Stimulated activated CD8-positive, alpha-beta memory T cell treated with anti-CD3 and anti-CD28 coated beads, Interleukin-12 subunit alpha, Interleukin-12 subunit beta, amount 100 ng/mL, for 24 hours (primary cell): ENCODE measurements at regions not wholly inside any gene's neighbourhood (a gene's known extent, or its start where the extent isn't known, plus 50 kb on each side); places are given as distances from the start of the nearest gene placed in this dataset.
"Not testable (repeated sequence)": the region's sequence is repeated elsewhere in the genome, so short reads cannot be mapped to it uniquely, and the experiment has no call there.

Source experiments
- DNase-seq: peaks from one replicate; pipeline ENCODE4 v3.0.0-alpha.2; 2020; ENCODE audit errors: extremely low read depth

GRCh38 chr9:78438211-78438610 lies 141.3 kb downstream of the PSAT1 start:
- DNase-seq: no peak

DNA sequence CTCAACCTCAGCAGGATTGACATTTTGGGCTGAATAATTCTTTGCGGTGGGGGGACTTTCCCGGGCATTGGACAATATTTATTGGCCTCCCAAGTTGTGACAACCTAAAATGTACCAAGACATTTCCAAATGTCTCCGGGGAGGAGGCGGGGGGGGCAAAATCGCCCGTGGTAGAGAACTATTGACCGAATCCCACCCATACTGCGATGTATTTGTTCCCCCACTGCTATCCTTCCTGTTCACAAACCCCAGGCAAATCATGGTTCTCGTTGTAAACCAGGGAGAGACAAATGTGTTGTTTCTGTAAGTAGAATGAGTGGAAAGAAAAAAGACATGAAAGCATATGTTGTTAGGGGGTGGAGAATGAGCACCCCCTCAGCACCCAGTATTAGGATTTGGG lies 141.9 kb downstream of the PSAT1 start:
- no peak for DNase-seq

DNA sequence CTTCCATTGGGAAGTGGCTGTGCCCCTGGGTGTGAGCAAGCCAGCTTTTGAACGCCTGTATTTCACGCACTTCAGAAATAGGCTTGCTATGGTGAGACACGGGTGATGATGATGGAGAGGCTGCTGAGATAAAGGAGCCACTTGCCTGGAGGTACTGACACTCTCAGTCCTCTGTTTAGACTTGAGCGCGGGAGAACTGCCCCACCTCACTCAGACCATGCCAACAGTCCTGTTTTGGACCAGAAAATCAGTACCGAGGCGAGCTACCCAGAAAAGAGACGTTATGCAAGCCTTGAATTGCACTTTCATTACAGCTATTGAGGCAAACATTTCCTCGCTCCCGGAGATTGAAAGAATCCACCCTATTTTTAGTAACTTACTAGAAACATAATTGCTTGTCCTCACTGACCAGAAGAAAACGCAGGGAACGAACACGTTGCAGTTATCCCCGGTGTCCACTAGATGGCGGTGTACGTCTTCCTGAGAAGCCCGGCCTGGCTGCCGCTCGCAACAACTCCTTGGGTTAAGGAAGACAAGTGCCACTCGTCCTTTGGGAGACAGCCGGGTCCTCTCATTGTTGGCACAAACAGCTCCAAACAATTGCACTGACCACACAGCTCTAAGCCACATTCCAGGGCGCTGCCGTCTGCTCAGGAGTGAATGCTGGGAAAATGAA lies 142.4 kb downstream of the PSAT1 start:
- peak; percentile 14 for DNase-seq

DNA sequence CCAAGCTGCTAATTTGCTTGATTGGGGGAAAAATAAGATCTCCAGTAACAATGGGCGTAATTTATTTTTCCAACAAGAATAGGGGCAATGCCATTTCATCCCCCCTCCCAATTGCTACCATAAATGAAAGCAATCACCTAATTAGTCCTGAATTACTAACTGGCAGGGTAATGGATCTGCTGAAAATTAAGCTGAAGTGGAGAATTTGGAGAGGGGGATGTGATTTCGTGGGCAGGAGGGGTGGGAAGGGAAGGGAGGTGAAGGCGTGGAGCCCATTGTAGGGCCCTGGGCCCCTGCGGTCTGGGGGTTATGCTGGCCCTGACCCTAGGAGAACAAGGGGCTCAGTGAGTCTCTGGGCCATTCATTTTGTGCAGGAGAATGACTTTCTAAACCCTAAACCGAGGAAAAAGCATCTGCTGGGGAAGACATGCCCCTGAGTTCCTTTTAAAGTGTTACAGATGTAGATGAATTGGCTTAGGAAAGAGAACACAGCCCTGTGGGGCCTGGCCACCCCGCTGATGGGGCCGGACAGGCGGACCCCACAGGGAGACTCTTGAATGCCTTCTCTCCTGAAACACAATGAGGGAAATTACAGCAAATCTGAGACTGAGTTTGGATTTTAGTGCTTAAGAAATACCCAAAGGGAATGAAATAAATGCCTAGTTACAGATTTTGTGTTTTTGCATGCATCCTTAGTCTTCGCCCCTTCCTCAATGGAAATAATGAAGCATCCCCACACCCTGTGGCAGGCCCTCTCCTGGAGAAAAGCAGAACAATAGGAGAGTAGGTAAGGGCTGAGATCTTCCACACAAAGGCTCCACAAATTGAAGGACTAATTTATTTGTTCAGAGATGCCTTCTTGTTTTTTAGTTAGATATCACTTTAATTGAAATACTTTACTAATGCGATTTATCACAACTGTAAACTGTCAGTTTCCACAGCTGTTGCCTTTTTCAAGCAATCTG lies 143.2 kb downstream of the PSAT1 start:
- no peak for DNase-seq

GRCh38 chr9:78441396-78441795 lies 144.5 kb downstream of the PSAT1 start:
- no peak for DNase-seq

DNA sequence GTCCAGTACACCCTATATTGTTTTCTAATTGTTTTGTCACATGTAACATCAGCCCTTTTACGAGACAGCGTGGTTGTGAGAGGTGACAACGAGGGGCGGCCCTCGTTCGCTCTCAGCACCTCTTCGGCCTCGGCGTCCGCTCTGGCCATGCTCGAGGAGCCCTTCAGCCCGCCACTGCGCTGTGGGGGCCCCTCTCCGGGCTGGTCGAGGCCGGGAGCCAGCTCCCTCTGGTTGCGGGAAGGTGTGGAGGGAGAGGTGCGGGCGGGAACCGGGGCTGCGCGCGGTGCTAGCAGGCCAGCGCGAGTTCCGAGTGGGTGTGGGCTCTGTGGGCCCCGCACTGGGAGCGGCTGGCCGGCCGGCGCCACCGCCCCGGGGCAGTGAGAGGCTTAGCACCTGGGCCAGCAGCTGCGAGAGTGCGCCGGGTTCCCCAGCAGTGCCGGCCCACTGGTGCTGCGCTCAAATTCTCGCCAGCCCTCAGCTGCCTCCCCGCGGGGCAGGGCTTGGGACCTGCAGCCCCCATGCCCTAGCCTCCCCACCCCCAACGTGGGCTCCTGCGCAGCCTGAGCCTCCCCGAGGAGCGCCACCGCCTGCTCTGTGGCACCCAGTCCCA lies 145.0 kb downstream of the PSAT1 start:
- no peak for DNase-seq

DNA sequence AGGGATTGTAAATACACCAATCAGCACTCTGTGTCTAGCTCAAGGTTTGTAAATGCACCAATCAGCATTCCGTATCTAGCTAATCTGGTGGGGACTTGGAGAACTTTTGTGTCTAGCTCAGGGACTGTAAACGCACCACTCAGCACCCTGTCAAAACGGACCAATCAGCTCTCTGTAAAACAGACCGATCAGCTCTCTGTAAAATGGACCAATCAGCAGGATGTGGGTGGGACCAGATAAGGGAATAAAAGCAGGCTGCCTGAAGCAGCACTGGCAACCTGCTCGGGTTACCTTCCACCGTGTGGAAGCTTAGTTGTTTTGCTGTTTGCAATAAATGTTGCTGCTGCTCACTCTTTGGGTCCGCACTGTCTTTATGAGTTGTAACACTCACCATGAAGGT lies 145.7 kb downstream of the PSAT1 start:
- not testable (repeated sequence) for DNase-seq

DNA sequence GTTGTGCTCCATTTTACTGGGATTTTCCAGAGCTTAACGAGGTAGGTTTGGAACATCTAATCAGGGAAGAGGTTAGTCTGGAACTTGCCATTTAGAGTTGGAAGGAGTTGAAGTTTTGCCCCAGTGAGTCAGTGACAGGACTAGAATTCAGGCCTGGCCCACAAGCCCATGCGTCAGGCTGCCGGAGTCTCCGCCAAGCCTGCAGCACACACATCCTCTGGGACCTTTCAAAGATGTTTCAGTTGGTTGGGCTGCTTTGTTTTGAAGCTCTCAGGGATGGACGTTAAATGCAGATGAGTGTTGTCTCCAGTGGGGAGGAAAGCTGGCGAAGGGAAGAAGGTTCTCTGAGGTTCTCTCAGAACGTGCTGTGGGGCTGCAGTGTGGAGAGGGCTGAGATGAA lies 147.0 kb downstream of the PSAT1 start:
- DNase-seq: no peak

DNA sequence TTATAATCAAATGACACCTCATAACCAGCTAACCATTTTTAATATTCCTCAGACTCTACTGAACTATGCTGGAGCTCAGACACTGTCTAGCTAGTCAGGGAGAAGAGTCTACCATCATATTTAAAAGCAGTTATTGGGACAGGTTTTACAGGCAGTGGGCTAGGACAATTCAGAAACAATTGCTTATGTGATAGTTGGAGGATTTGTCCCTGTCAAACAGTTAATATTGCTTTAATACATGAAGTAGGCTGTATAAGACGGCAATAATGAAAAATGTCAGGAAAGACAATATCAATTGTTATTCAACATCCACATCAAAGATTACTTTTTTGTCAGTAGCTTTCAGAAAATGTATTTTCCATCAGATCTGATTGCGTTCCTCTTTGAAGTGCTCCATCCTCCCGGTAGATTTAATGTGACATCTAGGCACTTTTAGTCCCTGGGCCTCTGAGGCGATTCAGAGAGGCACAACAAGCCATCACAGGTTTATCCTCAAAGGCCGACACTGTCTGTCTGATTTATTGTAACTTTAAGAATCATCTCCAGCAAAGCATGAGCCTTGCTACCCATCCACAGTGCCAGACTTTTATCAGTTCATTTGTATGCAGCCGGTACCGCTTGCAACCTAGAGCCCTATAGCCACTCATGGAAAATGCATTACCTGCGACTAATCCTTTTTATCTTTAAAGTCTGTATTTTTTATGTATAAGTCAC lies 152.2 kb downstream of the PSAT1 start:
- no peak for DNase-seq

DNA sequence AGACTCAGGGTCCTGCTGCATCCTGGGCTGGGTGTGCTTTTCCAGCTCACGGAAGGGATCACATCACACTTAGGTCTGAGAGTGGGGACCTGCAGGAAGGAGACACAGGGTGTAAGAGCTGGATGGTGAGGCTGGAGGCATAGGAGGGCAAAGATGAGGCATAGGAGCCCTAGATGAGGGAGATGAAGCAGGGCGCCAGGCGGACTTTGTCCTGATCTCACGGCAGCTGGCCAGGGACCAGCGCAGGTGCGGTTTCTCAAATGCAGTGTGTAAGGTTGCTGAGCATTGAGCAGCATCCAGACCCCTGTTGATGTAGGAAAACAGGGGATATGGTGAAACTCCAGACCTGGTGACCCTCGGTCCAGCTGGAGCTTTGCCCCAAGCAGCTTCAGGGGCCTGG lies 156.5 kb downstream of the PSAT1 start:
- no peak for DNase-seq

- no peak for DNase-seq
Observed at GRCh38 chr9:78462611-78463010, 165.7 kb downstream of the PSAT1 start.

DNA sequence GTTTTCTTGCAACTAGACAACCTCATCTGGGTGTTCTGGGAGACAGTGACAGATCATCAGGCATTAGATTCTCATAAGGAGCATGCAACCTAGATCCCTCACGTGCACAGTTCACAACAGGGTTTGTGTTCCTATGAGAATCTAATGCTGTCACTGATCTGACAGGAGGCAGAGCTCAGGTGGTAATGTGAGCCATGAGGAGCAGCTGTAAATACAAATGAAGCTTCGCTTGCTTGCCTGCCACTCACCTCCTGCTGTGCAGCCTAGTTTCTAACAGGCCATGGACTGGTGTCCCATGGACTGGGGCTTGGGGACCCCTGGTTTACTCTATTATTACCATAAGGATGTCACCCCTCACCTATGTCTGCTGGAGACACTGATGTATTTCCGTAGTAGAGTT lies 166.8 kb downstream of the PSAT1 start:
- no peak for DNase-seq

GRCh38 chr9:78468231-78468630 lies 171.3 kb downstream of the PSAT1 start:
- DNase-seq: no peak

- DNase-seq: no peak
Observed at GRCh38 chr9:78468974-78469576, 172.2 kb downstream of the PSAT1 start.

GRCh38 chr9:78470216-78470615 lies 173.3 kb downstream of the PSAT1 start:
- DNase-seq: no peak

GRCh38 chr9:78470741-78471140 lies 173.8 kb downstream of the PSAT1 start:
- no peak for DNase-seq

GRCh38 chr9:78472111-78472510 lies 175.2 kb downstream of the PSAT1 start:
- no peak for DNase-seq

DNA sequence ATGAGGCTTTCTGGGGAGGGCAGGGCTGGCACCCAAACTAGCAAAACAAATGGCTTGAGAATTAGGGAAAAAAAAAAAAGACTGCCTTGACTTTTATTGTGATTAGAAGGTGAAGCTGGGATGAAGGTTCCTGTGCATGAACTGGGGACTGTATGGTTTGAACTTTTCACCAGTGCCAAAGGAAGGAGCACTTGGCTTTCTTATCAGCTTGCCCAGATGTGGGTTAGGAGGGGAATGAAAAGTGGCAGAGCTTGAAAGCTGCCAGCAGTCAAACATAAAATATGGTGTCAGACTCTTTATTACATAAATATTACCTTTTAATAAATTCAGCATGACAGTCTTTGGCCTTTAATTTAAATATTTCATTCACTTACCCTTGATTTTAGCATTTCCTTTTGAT lies 182.5 kb downstream of the PSAT1 start:
- no peak for DNase-seq

DNA sequence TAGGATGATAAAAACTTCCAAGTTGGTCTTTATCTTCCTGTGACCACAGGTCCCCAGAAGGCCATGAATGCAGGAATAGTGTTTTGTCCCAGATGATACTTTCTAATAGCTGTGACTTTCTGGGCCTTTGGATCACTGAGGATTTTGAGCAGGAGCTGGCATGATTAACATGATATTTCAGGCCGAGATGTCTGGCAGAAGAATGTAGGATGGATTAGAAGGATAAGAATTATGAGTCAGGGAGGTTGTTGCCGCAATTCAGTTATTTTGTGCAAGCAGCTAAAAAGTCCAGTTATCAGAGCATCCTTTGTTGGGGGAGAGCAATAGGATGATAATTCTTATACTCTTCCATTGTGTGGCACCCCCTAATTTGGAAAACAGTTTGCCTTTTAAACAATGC lies 189.7 kb downstream of the PSAT1 start:
- DNase-seq: no peak

DNA sequence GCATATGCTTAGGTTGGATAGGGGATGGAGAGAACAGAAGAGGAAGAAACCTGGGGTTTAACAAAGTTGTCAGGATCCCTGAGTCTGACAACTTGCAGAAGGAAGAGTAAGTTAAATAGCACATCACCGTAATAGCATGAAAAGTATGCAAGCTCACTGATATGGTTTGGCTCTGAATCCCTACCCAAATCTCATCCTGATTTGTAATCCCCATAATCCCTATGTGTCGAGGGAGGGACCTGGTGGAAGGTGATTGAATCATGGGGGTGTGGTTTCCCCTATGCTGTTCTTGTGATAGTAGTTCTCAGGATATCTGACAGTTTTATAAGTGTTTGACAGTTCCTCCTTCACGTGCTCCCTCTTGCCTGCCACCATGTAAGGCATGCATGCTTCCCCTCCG lies 193.3 kb downstream of the PSAT1 start:
- DNase-seq: no peak

DNA sequence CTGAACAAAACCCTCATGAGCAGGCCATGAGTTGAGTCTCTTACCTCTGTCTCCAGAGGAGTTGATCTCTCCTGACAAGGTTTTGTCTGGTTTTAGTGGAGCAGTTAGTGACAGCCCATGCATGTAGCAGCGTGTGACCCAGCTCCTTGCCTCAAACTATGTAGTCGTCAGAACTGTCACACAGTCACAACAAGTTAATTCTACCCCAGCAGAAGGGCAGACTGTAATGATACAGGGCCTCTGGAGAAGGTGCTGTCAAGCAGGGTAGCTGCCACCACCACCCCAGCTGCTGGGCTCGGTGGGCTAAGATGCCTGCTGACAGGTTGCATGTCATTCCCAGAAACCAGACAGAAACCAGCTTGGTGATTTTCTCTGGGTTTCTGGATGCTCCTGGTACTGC lies 194.5 kb downstream of the PSAT1 start:
- no peak for DNase-seq
